Suprapubic skin (tissue), 4 donors: ENCODE measurements at regions not wholly inside any gene's neighbourhood (a gene's known extent, or its start where the extent isn't known, plus 50 kb on each side); places are given as distances from the start of the nearest gene placed in this dataset.

Experiments
- CTCF ChIP-seq, 2 donors: fragments of 200-600 bp in 1 of 2; fragments of 450-650 bp in 1 of 2; sonication (generic) in 1 of 2; IDR thresholded peaks; one replicate each; pipeline ENCODE4 v1.5.1; 2016 to 2019; ENCODE audit warnings: antibody characterized with exemption in 2 of 2, mild to moderate bottlenecking in 1 of 2, moderate library complexity in 1 of 2
- EP300 ChIP-seq: sonication (generic); formaldehyde crosslinking; IDR thresholded peaks from one replicate; pipeline ENCODE4 v1.6.1; 2017; ENCODE audit warnings: antibody characterized with exemption
- POLR2A ChIP-seq, 2 donors: fragments of 450-650 bp; IDR thresholded peaks; one replicate each; pipeline ENCODE4 v1.6.1; 2017; ENCODE audit warnings: antibody characterized with exemption in 2 of 2, mild to moderate bottlenecking in 2 of 2, moderate library complexity in 2 of 2
- POLR2AphosphoS5 ChIP-seq, 3 donors: sonication (generic); formaldehyde crosslinking; IDR thresholded peaks; one replicate each; pipeline ENCODE4 v1.6.1; 2017; ENCODE audit warnings: antibody characterized with exemption in 3 of 3

- TF ChIP-seq CTCF (IDR thresholded peaks at IDR 0.05), result no peak
- no peak for TF ChIP-seq POLR2A (IDR thresholded peaks at IDR 0.05)
- no peak for TF ChIP-seq POLR2AphosphoS5 (IDR thresholded peaks at IDR 0.05)
- TF ChIP-seq EP300, result no peak
Observed at GRCh38 chrX:26722666-26723428, 506.9 kb downstream of the MAGEB5 start.
